HUDEP-2 (cell line): ENCODE measurements at regions not wholly inside any gene's neighbourhood (a gene's known extent, or its start where the extent isn't known, plus 50 kb on each side); places are given as distances from the start of the nearest gene placed in this dataset.
"Not testable (repeated sequence)": the region's sequence is repeated elsewhere in the genome, so short reads cannot be mapped to it uniquely, and the experiment has no call there.

Experiments
- DNase-seq, 76 experiments: peaks; one replicate each; lab custom pipeline; 2025; ENCODE audit not compliant: unreplicated experiment in 76 of 76; lab: John Stamatoyannopoulos, UW

DNA sequence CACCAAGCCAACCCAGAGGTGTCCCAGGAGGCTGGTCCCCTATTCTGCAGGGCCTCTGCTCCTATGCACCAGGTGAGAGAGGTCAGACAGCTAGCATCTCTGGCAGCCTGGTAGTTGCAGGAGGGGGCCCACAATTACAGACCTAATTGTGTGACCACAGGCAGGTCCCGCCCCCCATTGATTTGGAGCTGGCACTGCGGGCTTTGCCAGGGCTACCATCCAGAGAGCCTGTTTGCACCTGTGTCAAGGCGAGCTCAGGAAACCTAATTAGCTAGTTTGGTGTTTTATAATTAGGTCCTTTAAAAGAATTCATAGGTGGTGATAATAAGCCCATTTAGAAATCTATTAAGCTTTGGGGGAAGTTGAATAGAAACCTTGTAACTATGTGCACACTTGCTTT, 90.2 kb downstream of the MRM1 start:
- DNase-seq = no peak

DNA sequence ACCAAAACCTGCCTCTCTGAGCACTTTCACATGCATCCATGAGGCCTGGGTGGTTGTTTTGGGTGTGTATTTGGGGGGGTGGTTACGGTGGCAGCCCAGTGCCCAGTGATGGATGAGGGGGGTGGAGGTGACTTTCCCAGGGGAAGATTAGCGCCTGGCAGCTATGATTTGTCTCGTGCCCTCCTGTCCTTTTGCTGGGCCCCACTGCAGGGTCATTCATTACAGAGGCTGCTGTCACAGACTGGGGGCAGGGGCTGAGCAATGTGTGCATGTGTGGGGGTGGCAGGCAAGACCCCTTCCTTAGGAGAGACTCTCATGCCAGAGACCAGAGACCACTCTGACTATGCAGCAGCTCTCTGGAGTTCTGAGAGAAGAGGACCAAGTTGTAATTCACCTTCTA, 93.7 kb downstream of the MRM1 start:
- DNase-seq = no peak

DNA sequence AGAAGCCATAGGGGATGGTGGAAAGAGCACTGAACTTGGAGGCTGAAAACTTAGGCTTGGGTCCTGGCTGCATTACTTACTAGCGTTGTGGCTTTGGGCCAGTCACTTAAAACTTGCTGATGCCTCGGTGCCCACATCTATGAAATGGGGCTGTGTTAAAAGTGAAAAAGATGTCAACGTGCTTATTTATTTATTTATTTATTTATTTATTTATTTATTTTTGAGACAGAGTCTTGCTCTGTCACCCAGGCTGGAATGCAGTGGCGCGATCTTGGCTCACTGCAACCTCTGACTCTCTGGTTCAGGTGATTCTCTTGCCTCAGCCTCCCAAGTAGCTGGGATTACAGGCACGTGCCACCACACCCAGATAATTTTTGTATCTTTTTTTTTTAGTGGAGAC, 94.3 kb downstream of the MRM1 start:
- DNase-seq = not testable (repeated sequence)

DNA sequence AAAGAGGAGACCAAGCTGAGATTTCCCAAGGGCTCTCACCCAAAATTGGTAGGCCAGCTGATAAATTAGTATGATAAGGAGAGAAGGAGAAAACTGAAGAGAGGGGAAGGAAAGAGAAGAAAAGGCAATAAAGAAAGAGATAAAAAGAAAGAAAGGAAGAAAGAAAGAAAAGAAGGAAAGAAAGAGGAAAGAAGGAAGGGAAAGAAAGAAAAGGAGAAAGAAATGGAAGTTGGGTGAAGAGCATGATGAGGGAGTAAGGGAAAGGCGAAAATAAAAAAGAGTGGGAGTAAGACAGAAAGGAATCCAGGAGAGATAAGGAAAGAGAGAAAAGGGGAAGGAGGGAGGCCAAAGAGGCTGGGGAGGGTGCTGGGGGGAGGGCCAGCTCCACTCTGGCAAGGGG, 95.4 kb downstream of the MRM1 start:
- DNase-seq = no peak

DNA sequence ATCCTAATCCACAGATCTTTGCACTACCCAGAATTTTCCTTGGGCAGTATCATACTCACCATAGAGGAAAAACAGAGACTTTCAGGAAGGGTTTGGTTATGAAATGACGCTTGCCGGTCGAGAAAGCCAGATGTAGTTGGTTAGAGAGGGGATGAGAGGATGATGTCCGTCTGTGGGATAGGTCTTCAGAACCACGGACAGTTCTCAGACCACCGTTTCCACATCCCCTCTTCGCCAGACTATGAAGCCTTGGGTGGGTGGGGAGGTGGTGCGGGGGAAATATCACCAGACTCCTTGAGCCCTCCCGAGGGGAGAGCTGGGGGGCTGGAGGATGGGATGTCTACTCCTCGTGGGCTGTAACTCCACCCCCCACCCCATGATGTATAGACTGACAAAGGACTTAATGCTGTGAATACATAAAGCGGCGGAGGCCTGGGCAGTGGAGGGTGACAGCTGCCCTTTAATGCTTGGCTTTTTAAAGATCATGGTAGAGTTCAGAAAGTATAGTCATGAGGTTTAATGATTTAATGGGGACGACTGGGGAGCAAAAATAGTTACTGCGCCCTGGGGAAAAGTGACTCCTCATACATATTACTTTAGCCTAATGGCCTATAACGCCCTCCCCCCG, 96.6 kb downstream of the MRM1 start:
- no peak for DNase-seq

DNA sequence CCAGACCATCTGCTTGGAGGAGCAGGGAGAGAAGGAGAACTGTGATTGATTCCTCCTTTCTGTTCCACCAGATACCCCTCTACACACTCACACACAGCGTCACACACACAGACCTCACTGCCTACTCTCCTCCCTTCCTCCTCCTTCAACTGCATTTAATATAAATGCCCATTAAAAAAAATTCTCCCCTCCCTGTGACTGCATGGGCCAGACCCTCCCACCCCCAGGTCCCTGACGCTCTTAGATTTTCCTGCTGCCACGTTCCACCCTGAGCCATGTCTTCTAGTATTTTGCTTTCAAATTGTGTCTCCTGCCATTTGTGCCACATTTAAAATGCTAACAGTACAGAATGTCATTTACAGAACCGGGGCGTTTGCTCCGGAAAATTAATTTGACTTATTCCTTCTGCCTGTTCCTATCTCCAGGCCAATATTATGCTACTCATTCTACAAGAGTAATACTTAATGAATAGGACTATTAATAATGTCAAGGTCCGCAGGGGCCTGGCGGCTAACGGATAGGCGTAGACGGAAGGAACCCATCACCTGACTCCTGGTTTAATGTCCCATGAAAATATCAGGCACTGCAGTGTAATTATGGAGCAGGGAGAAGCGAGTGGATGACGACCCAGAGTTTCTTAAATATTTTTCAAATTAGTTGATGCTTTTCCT, 100.2 kb downstream of the MRM1 start:
- DNase-seq = no peak

DNA sequence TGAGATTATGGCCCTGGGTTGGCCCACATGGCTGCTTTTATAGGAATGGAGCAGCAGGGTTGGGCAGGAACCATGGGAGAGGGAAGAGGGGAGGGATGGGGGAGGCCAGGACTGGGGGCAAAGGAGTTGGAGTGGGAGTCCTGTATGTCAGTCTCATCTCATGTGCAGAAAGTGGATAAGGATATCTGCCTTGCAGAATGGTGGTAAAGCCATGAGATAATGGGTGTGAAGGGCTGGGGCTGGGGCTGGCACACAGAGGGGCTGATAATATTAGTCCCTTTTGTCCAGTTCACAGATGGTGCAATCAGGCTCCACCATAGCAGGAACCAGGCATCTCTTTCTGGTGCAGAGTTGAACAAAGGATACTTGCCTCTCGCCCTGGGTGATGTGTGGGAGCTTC, 101.3 kb downstream of the MRM1 start:
- peak in 46 of 76 experiments; percentile 10 to 77 (median 40) for DNase-seq

DNA sequence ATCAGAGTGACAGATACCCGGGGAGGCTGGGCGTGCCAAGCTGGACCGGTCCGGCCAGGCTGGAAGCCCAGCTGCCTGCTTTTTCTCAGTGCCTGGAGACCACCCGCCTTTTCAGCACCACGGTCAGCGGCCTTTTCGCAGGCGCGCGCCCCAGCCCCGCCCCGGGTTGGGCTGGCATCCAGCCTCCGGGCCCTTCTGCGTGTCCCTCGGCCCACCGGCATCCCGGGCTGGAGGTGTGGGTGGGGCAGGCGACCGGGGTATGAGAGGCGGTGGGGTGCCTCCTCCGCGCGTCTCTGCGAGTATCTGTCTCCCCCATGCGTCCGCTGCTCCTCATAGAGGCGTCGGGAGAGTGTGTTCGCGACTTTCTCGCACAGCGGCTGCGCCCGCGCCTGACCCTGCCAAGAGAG, 102.5 kb downstream of the MRM1 start:
- peak in 60 of 76 experiments; percentile 3 to 75 (median 50) for DNase-seq

DNA sequence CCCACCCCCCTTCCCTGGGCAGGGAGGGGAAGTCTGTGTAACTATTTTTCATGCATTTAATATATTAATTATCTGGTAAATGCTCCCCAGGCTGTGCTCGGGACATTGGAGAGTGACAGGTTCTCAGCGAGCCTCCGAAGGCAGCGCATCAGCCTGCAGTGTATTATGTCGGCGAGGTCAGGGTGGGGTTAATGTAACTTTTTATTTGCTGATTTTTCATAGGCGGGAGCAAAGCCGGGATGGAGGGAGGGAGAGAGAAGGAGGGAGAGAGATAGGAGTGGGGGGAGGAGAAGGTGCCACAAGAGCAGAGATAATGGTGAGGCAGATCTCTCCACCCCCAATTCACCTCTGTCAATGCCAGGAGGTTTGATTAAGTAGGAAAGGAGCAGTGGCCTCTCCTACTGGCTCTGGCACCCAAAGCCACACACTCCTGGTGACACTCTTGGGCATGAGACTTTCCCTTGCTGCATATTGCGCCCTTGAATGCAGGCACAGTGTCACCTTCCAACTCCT, 104.0 kb downstream of the MRM1 start:
- peak in 34 of 76 experiments; percentile 11 to 76 (median 42) for DNase-seq

DNA sequence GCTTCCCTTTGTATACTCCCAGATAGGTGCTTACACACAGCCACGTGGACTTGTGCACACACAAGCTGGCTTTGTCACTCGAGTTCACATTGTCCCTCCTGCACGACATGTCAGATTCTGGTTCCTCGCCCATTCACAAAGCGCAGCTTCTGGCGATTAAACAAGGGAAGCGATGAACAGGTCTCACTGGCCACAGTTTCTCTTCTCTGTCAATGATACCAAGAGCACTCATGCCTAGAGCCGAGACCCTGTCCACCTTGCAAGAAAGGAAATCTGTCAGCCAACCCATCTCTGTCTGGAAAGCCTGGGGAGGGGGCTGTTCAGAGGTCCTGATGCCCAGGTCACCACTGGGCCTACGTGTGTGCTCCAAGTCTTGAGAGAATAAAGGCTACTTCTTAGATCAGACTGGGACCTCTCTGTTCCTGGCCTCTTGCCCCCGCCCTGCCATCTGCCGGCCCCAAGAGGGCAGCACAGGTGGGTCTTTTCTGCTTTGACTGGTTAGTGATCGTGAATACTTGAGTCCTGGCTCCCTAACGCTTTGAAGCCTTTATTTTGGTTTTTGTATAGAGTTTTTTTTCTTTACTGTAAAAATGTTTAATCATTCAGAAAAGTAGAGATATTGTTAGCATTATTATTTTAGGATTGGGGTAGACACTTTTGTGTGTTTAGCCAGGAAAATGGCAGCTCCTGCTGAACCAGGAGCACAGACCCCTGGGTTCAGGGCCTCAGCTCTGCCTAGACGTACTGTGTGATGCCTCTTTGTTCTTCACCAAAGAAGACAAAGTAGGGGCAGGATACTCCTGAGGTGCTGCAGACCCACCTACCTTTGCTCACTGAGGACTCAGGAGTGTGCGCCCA, 104.7 kb downstream of the MRM1 start:
- peak in 68 of 76 experiments; percentile 11 to 82 (median 61) for DNase-seq

DNA sequence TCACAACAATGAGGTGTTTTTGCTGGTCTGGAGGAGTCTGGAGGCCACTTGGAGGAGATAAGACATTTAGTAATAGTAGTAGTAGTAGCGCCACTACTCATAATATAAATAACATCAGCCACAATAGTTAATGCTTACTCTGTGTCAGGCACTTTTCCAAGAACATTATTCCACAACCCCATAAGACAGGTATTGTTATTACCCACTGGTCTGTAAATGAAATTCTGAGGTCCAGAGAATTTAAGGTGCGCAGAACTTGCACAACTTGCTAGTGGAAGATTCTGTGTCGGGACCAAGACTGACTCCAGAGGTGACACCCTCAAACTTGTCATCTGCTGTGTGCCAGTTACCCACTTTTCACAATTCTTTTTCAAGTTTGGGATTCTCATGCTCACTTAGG, 106.5 kb downstream of the MRM1 start:
- DNase-seq = no peak

DNA sequence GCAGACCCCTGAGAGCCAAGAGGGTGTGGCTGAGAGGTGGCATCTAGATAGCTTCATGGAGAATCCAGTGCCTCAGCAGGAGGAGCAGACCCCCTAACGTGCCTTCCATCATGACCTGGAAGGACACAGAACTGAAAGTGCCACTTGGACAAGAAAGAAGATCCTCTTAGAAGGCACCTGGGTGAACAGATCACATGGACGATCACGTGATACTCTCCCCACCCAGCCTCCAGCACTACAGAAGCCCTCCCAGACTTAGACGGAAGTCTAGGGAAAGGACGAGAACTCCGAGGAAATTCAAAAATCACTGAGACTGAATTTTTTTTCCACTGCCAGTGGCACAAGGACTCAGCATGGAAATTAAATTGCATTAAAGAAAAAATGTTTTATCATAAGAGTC, 113.4 kb downstream of the MRM1 start:
- no peak for DNase-seq

DNA sequence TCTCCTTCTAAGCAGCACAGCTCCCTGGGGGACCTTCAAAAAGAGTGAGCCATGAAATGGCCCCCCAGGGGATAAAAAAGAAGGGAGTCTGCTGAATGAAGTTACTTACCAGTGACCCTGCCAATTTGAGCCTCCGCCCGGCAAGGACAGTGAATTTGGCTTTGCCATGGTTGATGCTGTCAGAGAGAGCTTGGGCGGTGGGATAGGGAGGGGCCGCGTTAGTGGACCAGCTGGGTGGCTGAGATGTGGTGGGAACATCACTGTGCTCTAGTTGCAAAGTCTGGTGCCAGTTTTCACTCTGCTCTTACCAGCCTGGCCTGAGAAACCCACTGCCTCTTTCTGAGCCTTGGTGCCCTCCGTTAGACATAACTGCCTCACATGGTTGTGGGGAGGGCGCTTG, 114.6 kb downstream of the MRM1 start:
- DNase-seq = no peak

DNA sequence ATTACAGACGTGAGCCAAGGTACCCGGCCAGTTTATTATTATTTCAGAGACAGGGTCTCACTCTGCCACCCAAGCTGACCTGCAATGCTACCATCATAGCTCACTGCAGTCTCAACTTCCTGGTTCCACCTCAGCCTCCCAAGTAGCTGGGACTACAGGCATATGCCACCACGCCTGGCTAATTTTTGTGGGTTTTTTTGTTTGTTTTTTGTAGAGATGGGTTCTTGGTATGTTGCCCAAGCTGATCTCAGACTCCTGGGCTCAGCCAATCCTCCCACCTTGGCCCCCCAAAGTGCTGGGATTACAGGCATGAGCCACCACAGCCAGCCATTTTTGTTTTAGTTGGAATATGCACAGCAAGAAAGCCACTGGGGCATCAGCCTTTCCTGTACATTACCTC, 115.7 kb downstream of the MRM1 start:
- DNase-seq = no peak

DNA sequence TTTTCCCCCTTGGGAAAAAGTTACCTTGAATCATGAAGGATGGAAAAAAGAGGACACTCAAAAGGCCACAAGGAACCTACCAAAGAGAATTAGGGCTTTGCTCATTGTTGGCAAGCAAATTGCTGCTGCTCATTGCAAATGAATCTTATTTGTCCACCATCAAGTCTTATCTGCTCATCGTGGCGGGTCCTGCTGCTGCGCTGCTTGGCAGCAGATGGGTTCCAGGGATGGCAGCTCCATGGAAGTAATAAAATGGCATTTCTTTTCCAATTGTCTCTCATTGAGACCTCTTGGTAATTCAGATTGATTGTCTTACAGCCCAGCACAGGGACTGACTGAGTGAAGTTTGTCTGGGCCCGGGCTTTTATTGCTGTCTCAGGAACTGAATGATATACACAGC, 118.7 kb downstream of the MRM1 start:
- no peak for DNase-seq

DNA sequence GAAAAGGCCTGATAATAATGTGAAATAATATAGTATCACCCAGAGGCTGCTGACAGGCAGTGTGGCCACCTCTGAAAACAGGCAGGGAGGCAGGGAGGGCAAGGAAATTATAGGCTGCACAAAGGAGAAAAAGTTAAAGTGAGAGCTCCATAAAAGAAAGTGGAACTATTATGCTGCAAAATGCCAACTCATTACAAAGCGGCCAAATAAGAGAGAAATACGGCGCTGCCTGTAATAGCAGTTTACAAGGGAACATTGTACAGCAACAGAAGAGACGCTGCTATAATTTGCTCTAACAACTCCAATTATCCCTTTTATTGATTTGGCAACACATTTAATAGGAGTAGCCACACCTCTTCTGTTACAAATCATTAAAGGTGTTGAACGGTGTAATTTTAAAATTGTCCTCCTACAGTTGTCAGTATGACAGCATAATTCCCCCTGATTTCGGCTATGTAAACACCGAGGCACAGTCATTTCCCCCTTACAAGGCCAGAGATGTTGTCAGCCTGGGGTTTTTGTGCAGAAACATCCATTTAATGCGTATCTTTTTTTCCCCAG, 120.3 kb downstream of the MRM1 start:
- peak in 3 of 76 experiments; percentile 11 to 49 (median 19) for DNase-seq

DNA sequence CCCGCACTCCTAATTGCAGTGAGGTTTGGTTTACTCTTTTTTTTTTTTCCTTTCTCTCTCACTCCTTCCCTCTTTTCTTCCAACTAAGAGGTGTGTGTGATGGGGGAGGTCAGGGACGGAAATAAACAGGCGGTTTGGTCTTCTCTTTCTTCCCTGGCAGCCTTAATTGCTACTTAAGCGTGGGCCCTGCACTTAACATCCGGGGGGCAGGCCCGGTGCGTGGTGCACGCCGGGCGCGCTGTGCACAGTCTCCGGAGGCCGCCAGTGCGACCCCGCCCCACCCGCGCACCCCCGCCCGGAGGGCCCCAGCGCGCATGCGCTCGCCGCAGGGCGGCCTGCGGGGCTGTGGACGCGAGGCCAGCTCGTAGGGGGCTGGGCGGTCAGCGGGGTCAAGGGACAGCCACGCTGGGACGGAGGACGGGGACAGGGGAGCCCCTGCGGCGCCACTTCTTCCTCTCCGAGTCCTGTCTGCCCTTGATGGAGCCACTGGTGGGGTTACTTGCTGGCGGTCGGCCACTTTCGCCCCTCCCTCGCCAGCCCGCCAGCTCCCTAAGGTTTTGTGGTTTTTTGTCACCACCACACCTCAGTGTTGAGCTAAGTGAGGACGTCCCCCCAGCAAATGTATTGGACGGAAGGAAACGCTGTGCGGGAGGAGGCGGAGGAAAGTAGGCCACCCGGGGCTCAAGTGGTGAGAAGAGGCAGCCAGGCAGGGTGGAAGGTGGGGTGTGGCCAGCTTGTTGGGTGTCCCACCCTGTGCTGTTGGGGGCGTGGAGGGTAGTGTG, 120.9 kb downstream of the MRM1 start:
- peak in 75 of 76 experiments; percentile 50 to 97 (median 88) for DNase-seq

DNA sequence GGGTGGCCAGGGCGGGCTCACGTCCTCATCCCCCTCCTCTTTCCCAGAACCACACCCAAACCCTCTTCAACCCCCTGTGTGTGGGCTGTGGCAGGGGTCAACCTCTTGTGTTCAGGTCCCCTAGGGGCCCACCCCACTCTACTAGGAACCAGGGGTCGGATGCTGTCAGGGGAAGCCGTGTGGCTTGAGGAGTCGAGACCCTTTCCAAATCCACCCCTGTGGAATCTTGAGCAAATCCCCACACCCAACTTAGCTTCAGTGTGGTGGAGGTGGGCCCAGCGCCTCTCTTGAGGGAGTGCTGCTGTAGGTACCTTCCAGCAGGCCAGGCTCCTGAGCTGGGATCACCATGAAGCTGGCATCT, 121.5 kb downstream of the MRM1 start:
- DNase-seq = peak in 6 of 76 experiments; percentile 50 to 93 (median 56)

DNA sequence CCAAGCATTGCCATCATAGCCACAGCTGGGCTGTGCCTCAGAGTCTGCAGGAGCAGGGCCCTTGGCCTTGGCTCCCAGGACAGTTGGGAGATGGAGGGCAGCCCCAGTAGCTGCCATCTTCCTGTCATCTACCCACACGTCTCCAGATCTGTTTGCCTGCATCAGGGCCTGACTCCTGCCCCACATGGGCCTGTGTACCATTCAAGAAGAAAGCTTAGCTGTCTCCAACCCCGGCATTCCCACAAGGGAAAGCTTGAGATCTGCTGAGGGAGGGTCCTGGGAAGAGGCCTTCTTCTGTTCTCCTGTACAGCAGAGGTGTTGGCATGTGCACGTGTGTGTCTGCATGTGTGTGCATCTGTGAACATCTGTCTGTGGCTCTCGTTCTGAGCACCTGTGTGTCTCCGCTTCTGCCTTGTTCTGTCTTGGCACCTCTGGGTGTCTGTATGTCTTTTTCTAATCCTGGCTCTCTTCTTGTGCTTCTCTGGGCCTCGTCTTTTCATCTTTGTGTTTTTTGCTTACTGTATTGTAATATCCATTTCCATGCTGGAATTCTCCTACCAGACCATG, 122.2 kb downstream of the MRM1 start:
- DNase-seq = peak in 2 of 76 experiments; percentile 24 to 39

DNA sequence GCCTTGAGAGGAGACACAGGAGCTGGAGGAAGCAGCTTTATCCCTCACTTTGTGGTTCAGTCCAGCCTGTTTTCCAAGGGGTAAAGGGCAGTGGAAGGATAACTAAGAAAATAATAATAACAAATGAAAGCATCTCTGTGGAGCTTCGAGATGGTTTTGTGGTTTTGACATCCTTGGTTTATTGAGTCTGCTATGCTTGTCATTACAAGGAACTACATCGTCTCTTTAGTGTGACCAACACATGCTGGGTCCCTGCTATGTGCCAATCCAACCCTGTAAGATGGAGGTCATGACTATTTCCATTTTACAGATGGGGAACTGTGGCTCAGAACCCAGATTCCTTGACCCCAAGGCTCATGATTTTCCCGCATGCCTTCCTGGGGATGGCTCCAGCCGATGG, 124.8 kb downstream of the MRM1 start:
- no peak for DNase-seq
